Activated naive CD4-positive, alpha-beta T cell treated with anti-CD3 and anti-CD28 coated beads, Interleukin-2, amount 50 U/mL, for 16 hours (primary cell): ENCODE measurements at regions not wholly inside any gene's neighbourhood (a gene's known extent, or its start where the extent isn't known, plus 50 kb on each side); places are given as distances from the start of the nearest gene placed in this dataset.
"Not testable (repeated sequence)": the region's sequence is repeated elsewhere in the genome, so short reads cannot be mapped to it uniquely, and the experiment has no call there.

ENCODE experiments used
- DNase-seq: peaks from one replicate; pipeline ENCODE4 v3.0.0-alpha.2; 2020

DNA sequence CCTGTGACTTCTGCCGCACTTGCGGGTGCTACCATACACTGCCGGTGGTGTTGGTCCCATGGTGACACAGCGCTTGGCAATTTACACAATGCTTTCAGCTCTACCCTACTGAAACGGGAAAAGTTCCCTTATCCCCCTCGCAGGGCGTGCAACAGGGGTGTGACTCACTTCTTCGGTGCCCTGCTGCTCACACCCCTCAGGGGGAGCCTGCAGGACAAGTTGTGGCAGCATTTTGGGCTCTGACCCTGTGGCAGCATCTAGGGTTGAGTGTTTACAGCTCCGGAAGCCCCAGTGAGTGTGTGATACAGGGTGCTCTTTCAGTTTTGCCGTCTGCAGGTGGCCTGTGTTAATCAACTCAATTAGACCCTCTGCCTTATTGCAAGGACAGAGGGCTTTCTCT lies 324.7 kb upstream of the RGMA start:
- no peak for DNase-seq

DNA sequence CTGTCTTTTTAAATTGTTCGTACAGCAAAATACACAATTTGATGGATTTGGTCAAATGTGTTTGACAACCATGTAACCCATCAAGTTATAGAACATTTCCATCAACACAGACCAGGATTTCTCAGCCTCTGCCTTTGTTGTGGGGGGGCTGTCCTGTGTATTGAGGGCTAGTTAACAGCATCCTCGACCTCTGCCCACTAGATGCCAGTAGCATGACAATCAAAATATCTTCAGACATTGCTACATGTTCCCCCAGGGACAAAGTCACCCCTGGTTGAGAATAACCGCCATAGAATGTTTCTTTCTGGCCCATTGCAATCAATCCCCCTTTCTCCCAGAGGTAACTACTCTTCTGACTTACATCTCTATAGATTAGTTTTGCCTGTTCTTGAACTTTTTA lies 310.1 kb upstream of the RGMA start:
- no peak for DNase-seq

DNA sequence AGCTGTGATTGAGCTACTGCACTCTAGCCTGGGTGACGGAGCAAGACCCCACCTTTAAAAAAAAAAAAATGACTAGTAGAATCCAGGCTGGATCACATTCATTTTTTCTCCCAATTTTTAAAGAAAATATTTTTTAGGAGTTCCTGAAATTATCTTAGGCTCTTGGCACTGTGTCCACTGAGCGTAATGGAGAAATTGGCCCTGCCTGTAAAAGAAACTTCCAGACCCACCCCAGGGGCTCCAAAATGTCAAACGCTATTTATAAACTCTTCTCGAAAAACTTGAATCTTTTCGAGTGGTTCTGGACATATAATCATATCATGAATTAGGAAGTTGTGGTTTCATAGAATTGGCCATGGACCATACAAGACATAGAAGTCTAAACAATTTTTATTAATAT lies 300.2 kb upstream of the RGMA start:
- DNase-seq: no peak

DNA sequence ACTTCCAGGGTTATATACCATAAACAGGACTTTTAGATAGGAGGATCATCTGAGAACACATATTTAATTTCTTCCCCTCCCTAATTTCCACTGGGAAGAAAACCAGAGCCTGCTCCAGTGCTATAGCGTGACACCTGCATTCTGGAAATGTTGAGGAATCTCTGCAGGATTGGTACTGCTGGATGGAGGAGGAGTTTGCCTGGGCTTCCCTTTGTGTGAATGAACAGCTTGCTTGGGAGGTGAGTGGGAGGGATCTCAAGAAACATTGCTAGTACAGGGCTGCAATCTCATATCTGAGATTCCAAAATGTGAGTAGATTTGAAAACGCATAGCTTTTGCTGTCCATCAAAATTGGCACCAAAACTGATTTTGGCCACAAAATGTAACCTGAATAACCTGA lies 295.9 kb upstream of the RGMA start:
- DNase-seq: no peak

DNA sequence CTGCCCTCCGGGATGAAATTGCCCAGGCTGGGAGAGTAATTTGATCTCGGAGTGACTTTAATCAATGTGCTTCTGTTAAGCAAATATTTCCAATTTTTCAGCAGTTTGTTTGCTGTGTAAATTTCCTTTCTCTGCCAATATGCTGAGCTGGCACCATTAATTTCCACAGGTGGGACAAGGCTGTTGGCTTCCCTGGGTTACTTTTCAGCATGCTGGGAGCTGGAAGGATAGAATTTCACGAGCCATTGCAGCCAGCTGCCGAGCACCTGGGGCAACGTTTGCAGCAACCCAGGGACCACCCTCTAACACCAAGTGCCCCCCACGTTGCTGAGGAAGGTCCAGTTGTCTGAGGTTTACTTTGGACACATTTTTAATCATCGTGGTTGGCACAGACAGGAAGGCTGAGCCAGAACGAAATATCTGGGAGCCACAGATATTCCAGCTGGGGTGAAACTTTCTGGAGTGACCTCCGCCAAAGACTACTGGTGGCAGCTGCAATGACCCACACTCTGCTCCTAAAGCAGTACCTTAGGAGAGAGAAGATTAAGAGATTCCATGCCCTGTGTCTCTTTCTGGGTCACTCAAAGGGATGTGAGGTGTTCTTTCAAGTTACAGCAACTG lies 293.3 kb upstream of the RGMA start:
- DNase-seq: no peak

DNA sequence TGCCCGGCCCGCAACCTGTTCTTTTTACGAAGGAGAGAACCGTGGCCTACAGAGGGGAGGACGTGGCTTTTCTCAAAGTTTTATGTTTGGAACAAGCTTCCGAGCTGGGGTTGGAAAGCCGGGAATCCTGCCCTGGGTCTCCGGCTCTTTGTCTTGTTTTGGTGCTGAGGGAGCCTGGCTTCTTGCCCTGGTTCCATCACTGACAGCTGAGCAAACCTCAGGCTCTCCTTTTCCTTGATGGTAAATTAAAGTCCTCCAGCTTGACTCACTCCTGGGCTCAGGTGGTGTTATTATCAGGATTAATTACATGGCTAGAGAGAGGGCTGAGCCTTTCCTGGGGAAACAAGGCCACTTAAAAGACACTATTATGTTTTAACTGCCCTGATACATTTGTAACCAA lies 289.5 kb upstream of the RGMA start:
- no peak for DNase-seq

DNA sequence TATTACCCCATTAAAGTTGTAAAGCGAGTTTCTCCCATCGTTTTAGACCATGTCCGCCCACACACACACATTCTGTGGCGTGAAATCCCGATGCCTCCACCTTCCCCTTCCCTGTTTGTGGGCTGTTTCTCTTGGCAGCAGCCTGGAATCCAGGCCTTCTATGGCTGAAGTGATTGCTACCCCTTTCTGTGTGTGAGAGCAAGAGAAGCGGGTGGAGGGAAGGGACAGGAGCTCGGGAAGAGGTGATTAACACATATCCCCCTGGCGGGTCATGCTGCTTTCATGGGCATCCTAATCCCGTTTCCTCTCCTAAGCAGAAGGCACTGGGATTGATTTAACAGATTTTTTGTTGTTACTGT lies 283.8 kb upstream of the RGMA start:
- no peak for DNase-seq

DNA sequence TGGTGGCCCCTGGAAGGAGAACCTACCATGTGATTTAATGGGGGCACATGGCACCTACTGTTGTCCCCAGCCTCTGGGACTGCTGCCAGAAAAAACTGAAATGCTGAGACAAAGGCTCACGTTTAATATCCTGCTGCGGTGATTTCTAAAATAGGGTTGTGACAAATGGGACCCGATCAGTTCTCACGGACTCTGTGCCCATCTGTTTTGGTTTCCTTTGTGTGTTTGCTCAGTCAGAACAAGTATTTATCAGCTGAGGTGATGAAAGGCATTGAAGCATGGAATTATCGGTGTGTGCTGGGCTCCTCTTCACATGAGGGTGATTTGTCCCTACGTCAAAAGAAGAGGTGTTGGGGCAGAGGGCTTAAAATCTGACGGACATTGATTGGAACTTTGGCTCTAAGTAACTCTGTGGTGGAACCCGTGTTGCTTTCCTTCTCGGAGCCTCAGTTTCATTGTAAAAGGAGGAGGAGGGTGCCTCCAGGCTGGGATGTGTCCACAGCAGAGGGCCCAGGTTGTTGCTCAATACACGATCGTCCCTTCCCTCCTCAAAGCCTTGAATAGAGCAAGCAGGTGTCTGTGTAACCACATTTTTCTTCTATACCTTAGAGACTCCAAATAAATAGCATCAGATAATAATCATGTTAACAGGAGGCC lies 283.3 kb upstream of the RGMA start:
- no peak for DNase-seq

DNA sequence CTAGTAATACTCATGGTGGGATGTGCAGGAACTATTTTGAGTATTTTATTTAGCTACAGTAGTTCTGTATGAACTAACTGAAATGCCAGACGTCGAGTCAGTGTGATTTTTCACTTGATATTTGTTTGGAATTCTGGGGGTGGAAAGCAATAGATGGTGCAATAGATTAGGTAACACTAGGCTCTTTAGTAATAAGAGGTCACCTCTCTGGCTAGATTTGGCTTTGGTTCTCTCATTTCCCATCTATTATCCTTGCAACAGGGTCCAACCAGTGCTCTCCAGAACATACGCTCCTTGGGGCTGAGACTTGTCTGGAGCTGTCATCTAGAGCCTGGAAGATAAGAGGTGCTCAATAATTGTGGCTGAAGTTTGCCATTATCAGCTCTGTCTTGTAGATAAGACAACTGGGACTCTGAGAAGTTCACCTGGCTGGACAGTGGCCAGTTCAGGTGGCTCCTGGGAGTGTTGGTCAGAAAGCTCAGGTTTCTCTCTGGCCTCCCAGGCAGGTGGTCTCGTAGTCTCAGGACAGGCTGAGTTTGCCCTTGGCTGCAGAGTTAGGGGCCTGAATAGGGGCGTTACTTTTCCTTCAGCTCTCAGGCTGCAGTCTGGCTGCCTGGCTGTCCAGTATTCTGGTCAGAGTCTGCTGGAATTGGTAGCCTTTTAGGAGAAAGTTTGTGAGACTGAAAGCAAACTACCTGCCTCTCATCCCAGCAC lies 277.5 kb upstream of the RGMA start:
- no peak for DNase-seq

DNA sequence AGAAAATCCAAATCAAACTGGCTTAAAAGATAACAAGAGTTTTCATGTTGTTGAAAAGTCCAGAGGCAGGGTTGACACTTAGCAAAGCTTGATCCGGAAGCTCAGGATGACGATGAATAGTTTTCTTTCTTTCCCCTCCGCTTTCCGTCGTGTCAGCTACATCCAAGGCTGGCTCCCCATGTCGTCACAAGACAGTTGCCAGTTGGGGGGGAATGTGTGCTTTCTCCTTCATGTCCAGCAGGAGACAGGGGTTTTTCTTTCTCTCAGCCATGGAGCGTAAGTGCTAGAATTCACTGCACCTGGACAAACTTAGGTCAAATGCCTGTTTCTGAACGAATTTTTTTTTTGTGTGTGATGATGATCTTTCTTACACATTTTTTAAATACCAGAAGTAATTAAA lies 273.8 kb upstream of the RGMA start:
- no peak for DNase-seq

DNA sequence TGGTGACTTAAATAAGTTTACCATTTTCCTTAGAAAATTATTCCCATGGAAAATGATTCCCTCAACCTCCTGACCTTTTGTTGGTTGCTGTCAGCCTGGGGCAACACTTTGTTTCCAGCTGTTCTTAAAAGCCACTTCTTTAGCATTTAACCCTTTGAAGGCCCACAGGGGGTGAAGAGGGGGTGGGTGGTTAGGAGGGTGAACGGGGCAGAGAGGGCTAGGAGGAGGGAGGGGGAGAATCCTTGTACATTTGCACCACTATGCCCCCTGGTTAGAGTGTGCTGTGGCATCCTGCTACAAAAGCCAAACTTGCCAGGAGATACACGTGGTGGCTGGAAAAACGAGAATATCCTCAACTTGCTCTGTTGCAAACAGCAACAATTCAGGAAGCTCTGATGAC lies 273.2 kb upstream of the RGMA start:
- no peak for DNase-seq

DNA sequence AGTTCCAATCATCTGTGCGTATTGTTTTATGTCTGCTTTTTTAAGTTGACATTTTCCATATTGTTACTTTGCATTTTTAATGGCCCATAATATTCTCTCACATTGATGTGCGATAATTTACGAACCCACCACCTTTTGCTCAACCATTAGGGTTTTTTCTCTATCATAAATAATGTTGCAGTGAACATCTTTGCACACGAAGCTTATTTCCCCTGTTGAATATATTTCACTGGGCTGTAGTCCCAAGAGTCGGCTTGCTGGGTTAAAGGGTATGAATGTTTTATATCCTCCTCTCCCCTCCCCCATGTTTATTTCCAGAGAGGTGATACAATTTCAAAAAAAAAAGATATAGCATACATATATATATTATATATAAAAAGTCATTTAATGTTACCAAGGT lies 272.7 kb upstream of the RGMA start:
- DNase-seq: no peak

DNA sequence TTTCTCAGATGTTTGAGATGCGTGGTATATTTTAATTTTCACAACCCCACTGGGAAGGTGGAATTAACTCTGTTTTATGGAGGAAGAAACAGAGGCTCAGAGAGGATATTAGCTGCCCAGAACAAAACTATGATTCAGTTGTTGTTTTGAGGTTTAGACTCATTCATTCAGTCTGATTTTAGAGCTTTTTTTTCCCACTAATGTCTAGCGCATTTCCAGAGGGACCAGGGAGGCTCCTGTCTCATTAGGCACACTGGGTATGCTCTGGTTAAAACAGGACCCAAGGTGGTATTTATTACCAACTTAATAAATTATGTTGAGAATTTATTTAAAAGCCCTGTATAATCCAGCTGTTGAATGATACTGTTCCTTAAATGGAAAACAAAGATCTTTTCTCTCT lies 272.0 kb upstream of the RGMA start:
- DNase-seq: no peak

DNA sequence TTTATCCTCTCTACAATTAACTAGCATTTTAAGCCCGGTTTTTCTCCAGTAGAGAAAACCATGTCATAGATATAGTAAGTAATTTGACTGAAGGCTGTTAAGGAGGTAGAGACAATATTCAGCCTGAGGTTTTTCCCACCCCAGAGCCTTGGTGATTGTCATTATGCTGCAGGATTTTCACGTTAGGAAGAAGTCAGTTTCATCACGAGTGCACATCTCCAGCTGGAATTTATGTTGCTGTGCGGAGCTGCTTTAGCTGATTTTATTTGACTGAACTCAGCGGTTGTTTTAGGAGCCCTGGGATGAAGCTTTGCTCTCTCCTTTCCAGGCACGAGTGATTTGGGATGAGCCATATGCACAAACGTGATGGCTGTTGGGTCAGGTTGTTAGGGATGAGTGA lies 271.3 kb upstream of the RGMA start:
- no peak for DNase-seq

DNA sequence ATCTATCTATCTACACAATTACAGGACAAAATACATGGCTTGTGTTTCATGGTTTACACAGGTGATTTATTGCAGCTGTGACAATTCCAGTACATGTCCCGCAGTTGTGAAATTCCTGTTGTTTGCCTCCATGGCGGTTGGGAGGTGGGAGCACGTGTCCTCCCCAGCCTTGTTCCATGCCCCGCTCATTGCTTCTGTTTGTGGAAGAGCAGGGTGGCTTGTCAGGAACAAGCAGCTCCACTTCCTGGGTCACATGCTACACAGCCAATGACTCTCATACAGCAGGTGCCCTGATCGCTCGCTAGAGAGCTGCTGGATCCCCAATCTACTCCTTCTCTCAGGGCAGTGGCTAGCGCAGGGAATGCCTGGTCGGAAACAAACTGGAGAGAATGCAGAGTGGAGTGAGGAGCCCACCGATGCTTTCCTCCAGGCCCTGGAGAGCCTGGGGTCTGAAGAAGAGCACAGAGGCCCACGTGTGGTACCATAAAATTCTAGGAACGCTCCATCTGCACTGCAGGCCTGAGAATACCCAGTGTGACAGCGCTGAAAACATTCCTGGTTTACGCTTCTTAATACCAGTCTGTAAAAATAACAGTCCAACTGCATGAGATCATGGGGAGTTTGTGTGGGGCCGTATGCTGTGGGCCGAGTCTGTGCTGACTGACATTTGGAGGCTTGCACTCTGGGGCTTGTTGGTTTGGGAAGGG lies 270.6 kb upstream of the RGMA start:
- DNase-seq: no peak

DNA sequence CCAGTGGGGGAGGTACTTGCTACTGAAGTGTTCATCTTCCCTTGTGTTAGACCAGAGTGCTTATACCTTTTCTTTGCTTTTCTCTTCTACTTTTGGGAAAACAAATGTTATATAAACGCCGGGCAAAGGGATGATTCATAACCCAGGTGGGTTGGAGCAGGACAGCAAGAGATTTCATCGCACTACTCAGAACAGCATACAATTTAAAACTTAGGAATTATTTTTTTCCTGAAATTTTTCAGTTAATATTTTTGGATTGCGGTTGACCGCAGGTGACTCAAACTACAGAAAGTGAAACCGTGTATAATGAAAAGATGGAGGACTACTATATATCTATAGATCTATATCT lies 270.0 kb upstream of the RGMA start:
- no peak for DNase-seq

DNA sequence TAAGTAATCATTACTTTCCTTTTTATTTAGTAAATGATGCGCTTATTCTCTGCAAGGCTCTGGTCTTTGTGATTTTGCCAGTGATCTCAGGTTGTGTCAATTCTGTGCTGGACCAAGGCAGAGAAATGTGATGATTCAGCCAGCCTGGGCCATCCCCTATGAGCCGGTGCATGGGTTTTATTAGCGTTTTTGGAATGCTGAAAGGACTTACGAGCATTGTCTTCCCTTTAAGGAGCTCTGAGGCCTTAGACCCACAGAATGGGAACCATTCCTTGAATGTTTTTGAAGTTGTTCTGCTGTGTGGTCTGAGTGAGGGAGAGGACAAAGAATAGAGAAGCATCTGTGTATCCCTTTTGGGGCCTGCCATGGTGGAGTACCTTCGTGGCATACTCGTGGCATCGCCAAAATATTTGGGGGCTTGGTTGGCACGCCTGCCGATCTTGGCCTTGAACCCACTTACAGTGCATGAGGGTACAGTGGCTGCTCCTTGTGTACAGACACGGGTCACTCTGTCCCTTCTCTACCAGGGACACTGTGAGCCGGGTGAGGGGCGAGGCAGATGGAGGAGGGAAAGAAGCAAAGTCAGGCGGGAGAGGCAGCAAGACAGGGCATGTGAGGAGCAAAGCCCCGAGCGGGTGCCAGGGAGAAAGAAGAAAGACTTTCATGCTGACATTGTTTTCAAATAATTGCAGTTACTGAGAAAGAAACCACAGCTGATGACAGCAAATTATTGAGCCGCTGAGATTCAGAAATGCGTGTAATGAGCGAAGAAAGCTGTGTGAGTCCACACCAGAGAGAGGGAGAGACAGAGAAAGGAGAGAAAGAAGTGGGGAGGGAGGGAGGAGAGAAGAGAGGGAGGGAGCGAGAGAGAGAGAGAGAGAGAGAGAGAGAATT lies 269.4 kb upstream of the RGMA start:
- no peak for DNase-seq

DNA sequence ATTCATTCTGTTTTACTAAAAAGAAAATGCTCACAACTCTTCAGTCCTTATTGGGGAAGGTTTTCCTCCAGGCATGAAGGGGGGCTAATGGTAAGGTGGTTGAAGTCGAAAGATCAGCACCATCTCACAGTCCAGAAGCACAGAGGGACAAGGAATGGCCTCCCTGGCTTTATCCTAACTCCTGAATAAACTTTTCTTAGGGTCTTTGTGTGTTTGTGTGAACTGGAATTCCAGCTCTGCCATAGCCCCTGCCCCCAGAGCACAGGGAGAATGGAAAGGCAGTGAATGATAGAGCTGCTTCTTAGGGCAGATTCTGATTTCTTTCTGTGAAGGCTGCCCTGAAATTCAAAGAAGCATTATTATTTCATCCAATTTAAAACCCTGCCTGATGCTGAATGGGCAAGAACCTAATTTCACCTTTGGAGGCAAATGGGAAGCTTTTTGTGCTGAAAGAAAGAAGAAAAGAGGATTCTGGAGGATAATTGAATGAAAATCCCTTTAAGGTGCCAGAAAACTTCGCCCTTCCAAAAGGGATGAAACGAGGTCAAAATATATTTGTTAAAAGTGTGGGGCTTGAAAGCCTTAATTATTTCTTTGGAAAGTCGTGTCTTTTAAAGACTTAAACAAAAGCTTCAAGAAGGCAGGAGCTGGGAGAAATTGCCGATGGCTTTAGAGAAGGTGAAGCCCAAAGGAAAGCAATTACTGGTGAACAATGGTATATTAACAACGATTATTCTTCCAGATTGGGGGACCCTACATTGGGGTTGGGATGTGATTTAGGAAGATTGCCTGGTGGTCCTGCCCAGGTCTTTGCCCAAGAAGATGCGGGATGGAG lies 259.9 kb upstream of the RGMA start:
- no peak for DNase-seq

DNA sequence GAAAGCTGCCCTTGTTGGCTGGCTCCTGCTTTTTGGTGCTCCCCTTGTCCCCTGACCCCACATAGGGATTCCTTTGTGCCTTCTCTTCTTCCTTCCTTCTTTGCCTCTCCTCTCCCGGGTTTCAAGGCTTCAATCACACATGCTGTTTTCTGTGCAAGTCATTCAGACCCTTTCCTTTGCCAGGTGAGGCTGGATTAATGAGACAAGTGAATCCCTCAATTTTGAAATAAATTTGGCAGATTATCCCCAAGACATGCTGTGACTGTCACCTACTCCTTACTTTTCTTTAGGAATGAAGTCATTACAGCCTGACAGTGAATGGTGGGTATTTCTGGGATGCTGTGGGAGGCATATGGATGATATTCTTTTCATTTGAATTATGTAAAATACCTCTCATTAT lies 259.0 kb upstream of the RGMA start:
- no peak for DNase-seq

DNA sequence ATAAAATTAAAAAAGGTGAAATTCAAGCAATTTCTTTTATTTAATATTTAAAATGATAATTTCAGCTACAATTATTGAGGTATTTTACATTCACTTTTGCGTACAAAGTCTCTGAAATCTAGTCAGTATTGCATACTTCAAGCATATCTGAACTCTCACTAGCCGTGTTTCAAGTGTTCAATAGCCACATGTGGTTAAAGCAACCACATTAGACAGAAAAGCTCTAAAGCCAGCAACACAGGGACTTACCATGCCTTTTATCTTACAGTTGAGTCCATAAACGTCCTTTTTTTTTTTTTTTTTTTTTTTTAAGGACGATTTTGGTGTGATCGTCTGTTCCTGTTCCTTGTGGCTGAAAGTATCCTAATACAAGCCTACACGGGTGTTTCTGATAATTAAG lies 257.0 kb upstream of the RGMA start:
- no peak for DNase-seq

DNA sequence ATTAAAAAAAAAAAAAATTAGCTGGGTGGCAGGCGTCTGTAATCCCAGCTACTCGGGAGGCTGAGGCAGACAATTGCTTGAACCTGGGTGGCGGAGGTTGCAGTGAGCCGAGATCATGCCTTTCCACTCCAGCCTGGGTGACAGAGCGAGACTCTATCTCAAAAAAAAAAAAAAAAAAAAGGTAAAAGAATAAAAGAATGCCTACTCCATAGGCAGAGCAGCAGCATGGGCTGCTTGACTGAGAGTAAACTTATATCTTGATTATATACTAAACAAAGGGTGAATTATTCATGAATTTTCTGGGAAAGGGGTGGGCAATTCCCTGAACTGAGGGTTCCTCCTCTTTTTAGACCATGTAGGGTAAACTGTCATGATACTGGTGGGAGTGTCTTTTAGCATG lies 254.4 kb upstream of the RGMA start:
- DNase-seq: not testable (repeated sequence)

DNA sequence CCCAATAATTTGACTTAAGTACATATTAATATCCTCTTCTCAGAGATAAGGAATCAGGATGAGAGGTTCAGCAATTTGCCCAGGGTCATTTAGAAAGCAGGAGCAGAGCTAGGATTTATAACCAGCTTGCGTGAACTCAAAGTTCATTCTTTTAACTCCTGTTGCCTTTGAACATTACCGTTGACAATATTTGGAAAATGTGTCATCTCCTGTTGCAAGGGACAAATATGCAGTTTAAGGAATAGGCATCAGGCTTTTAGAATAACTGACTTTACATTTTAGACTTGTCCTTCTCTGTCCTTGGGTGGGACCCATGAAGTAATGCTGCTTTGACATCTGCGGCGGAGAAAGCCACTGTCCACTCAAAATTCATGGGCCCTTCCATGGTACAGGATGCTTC lies 252.2 kb upstream of the RGMA start:
- DNase-seq: no peak
